ENCODE measurements at regions not wholly inside any gene's neighbourhood (a gene's known extent, or its start where the extent isn't known, plus 50 kb on each side); places are given as distances from the start of the nearest gene placed in this dataset.

DNA sequence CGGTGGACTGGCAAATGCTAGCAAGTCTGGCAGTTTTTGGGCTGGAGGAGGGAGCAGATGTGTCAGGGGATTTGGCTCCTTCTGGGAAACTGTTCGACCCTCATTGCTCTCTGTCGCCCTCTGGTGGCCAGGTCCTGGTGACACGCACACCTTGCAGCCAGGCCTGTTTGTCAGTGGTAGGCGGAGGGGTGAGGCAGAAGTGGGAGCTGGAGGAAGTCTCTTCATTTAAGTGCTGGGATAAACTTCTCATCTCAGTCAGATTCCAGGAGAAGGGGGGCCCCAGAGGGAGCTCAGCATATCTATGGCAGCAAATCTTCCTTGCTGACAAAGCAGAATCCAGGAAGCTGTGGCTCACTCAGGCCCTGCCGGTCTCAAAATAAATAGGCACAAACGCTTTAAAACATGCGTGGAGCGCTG, 326.5 kb downstream of the ZSWIM6 start:
- no peak for TF ChIP-seq FOXP2 (optimal IDR thresholded peaks at IDR 0.05; ENCODE audit: borderline replicate concordance, extremely low read depth, extremely low read length, insufficient read depth)
- no peak for TF ChIP-seq REST (IDR thresholded peaks at IDR 0.05; ENCODE audit: insufficient read depth in 1 of 2, low read depth in 2 of 2, low read length in 2 of 2)
- TF ChIP-seq POLR2AphosphoS5 (IDR thresholded peaks at IDR 0.05; ENCODE audit: low read depth, low read length) = no peak

Measured in PFSK-1 (cell line).